ENCODE measurements at regions not wholly inside any gene's neighbourhood (a gene's known extent, or its start where the extent isn't known, plus 50 kb on each side); places are given as distances from the start of the nearest gene placed in this dataset.

DNA sequence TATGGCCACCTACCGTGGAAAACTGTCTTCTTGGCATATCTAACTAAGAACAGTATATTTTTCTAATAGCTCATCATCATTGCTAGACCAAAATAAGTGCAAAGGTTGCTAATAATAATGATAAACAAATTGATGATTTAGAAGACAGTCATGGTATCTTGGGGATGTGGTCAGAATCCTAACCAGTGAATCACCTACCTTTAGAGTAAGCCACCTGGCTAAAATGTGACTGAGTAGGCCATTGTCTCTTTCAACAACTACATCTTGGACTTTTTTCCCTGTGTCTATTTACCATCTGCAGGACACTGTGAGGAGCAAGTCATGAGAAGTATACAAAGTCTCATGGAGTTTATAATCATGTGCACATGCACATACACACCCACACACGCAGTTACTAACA is 273.5 kb upstream of the SEMA6D start:
- ChIA-PET POLR2A (ENCODE audit: unreplicated experiment) (no interaction called here), CTCF (no interaction called here)
- dilution Hi-C loops (cut with HindIII; ENCODE audit: low sequenced_read_pairs, unreplicated experiment): no loop called here
- DNase-seq: peak; percentile 65
- H3K9ac ChIP-seq (ENCODE audit: low read depth, low read length): no peak overlapping the region
- peak overlapping the region; percentile 31; the same call in 2 of the 3 replicates for H2BK15ac ChIP-seq (ENCODE audit: low read depth, low read length)
- peaks cover 13% of the 10 kb centered on the region for H3K4me1 ChIP-seq (ENCODE audit: control insufficient read depth, insufficient read depth, low read length)
- peak overlapping the region; percentile 73; the same call in 1 of the 2 replicates for H3K4ac ChIP-seq (ENCODE audit: low read depth, low read length)
- H2AK5ac ChIP-seq (ENCODE audit: low read depth, low read length): peak overlapping the region; percentile 71; the same call in 1 of the 2 replicates
- H2BK120ac ChIP-seq (ENCODE audit: low read depth, low read length): peak overlapping the region; percentile 78
- no peak overlapping the region for H3K27ac ChIP-seq (ENCODE audit: insufficient read depth, low read length)
- no peaks in the 10 kb centered on the region for H3K79me1 ChIP-seq (ENCODE audit: low read depth in 1 of 2, low read length in 2 of 2)
- H3K56ac ChIP-seq (ENCODE audit: extremely low read depth, insufficient read depth, low read length): no peak overlapping the region
- WGBS, 2 experiments (ENCODE audit: extremely low coverage in 2 of 2, insufficient read length in 1 of 2): no CpG with 5 or more reads among the region's 2 CpGs
- no peak overlapping the region for H3K4me3 ChIP-seq (ENCODE audit: insufficient read depth, low read depth, low read length)
- peak overlapping the region; percentile 48 for H2BK5ac ChIP-seq (ENCODE audit: low read depth, low read length, poor library complexity, severe bottlenecking)
- in situ Hi-C loops (cut with MboI; ENCODE audit: low sequenced_read_pairs): no loop called here
- peak overlapping the region; percentile 53; the same call in 1 of the 2 replicates for H3K23ac ChIP-seq (ENCODE audit: low read depth, low read length)
- no peak for ATAC-seq (ENCODE audit: low read depth)
- no peaks in the 10 kb centered on the region; the same call in 1 of the 2 replicates for H3K9me3 ChIP-seq (ENCODE audit: control insufficient read depth, insufficient read depth, low read length)
- TF ChIP-seq BHLHE40 (IDR thresholded peaks at IDR 0.05; ENCODE audit: low read depth, low read length) (0 out of 2 replicates have a peak, but pooled peaks have one; percentile 28), CTCF (conservative IDR thresholded peaks at IDR 0.05; ENCODE audit: low read depth, low read length) (no peak)
- H3K27me3 ChIP-seq (ENCODE audit: control insufficient read depth, insufficient read depth, low read length): no peaks in the 10 kb centered on the region
- BruUV-seq (replicated peaks): no TSS peak
- no peaks in the 10 kb centered on the region for H3K36me3 ChIP-seq (ENCODE audit: control insufficient read depth, insufficient read depth, low read length)
- H4K8ac ChIP-seq (ENCODE audit: low read depth in 2 of 2, low read length in 2 of 2): peak overlapping the region; percentile 21 to 77; a peak in 3 of 4 replicates
- H3K14ac ChIP-seq (replicated peaks; ENCODE audit: low read depth, low read length): peak overlapping the region; percentile 85
- peak overlapping the region; percentile 43; the same call in 1 of the 2 replicates for H4K91ac ChIP-seq (ENCODE audit: insufficient read depth, low read depth, low read length)
- no peaks in the 10 kb centered on the region for H4K20me1 ChIP-seq (ENCODE audit: insufficient read depth, low read length)
- peak overlapping the region; percentile 96 for H2BK20ac ChIP-seq (ENCODE audit: low read depth, low read length)
- peaks cover 3% of the 10 kb centered on the region for H3K9me1 ChIP-seq (ENCODE audit: insufficient read depth, low read length)
- H3K18ac ChIP-seq (ENCODE audit: low read depth, low read length): peak overlapping the region; percentile 45; the same call in 1 of the 2 replicates
- H4K5ac ChIP-seq (ENCODE audit: low read depth, low read length): peak overlapping the region; percentile 3; the same call in 1 of the 2 replicates
- no peak overlapping the region for H2AK9ac ChIP-seq (replicated peaks; ENCODE audit: low read depth, low read length, poor library complexity)
- H2AFZ ChIP-seq (replicated peaks; ENCODE audit: low read length, poor library complexity): no peak overlapping the region
- intact Hi-C loops (cut with micrococcal nuclease): no loop called here
- no peak overlapping the region for H3K4me2 ChIP-seq (ENCODE audit: low read depth, low read length)

Data from IMR-90 (cell line).